Stimulated activated naive B cell treated with anti-CD40 and anti-IgM and Interleukin-4, amounts not matched to agents 10 μg/mL and 1 μg/mL and 100 μg/mL, for 72 hours (primary cell): ENCODE measurements at regions not wholly inside any gene's neighbourhood (a gene's known extent, or its start where the extent isn't known, plus 50 kb on each side); places are given as distances from the start of the nearest gene placed in this dataset.
"Not testable (repeated sequence)": the region's sequence is repeated elsewhere in the genome, so short reads cannot be mapped to it uniquely, and the experiment has no call there.

Experiments
- ATAC-seq, 2 donors: fragments of 150-1000 bp; cut with Tn5 transposase; replicated peaks; 2 replicates each; pipeline ENCODE4 v1.10.0; 2021; ENCODE audit warnings: moderate library complexity in 1 of 2
- DNase-seq: peaks from one replicate; pipeline ENCODE4 v3.0.0; 2021
- H3K27ac Mint-ChIP-seq: one replicate; pipeline ENCODE4 v1.8.0; 2022; ENCODE audit warnings: mild to moderate bottlenecking, mixed read lengths
- H3K27me3 Mint-ChIP-seq, 2 donors: one replicate each; pipeline ENCODE4 v1.8.0; 2022; ENCODE audit warnings: mixed read lengths in 2 of 2
- H3K36me3 Mint-ChIP-seq, 2 donors: one replicate each; pipeline ENCODE4 v1.8.0; 2022; ENCODE audit warnings: mixed read lengths in 2 of 2, mild to moderate bottlenecking in 1 of 2
- H3K4me1 Mint-ChIP-seq, 2 donors: one replicate each; pipeline ENCODE4 v1.8.0; 2022; ENCODE audit warnings: mixed read lengths in 2 of 2, mild to moderate bottlenecking in 1 of 2
- H3K4me3 Mint-ChIP-seq, 2 donors: one replicate each; pipeline ENCODE4 v1.8.0; 2022; ENCODE audit warnings: mild to moderate bottlenecking in 2 of 2, mixed read lengths in 2 of 2, moderate library complexity in 1 of 2
- H3K9me3 Mint-ChIP-seq, 2 donors: one replicate each; pipeline ENCODE4 v1.8.0; 2022; ENCODE audit warnings: mixed read lengths in 2 of 2, mild to moderate bottlenecking in 1 of 2

DNA sequence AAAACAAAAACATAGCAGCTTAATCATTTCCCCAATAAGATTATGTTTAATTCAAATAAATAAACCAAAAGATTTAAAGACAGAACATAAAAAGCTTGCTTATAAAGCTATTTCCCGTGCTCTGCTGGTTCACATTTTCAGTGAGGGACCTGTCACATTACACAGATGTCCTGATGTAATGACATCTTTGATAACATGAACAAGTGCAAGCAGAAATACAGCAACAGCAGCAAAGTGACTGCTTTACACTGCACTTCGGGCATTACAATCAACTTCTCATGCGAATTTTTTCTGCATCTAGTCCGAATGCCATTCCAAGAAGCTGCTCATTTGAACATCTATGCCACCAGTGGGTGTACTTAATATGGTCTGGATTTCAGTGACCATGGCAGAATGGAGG is 940.3 kb upstream of the IGFBP7 start:
- no peaks in the 10 kb centered on the region for H3K4me1 Mint-ChIP-seq
- no peaks in the 10 kb centered on the region for H3K36me3 Mint-ChIP-seq
- H3K27ac Mint-ChIP-seq: no peak overlapping the region
- H3K27me3 Mint-ChIP-seq: no peaks in the 10 kb centered on the region
- peaks cover 5% of the 10 kb centered on the region in 2 donors for H3K9me3 Mint-ChIP-seq
- DNase-seq (no peak), ATAC-seq (no peak)
- H3K4me3 Mint-ChIP-seq: no peak overlapping the region

DNA sequence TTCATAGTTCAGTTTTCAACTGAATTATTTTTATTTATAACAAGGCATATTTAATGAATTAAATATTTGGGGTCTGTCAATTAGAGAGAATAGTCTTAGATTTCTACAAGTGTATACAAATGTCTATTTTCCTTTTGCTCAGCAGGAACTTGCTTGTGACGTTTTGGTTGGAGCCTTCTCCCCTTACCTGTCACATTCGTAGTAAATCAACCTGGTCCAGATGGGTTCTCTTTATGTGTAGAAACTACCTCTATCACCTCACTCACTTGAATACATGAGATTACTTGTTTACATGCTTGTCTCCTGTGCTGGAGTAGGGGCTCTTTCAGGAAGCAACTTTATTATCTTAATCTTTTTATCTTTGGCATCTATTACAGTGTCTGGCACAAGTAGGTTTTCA is 938.3 kb upstream of the IGFBP7 start:
- H3K27ac Mint-ChIP-seq: no peak overlapping the region
- H3K4me1 Mint-ChIP-seq: no peaks in the 10 kb centered on the region
- H3K36me3 Mint-ChIP-seq: no peaks in the 10 kb centered on the region
- H3K27me3 Mint-ChIP-seq: no peaks in the 10 kb centered on the region
- peaks cover 11 to 12% of the 10 kb centered on the region in 2 donors for H3K9me3 Mint-ChIP-seq
- H3K4me3 Mint-ChIP-seq: no peak overlapping the region
- DNase-seq (no peak), ATAC-seq (no peak)

DNA sequence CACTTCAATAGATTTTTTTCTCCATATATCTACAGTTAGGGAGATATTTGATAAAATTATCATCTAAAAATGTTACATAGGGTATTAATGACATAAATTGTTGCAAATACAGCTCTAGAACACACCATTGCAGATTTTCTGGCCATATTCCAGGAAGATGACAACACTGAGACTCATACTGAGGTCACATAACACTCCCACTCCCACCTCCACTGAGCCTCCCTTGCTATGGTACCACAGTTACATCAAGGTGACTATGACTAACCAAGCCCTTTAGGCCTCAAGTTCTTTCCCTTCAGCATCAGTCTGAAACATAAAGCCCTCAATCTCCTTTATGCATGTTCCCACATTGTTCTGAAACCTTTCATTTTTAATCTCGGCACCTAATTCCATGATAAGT is 932.0 kb upstream of the IGFBP7 start:
- Mint-ChIP-seq H3K9me3 (peaks cover 17 to 23% of the 10 kb centered on the region in 2 donors), H3K4me1 (no peaks in the 10 kb centered on the region), H3K27ac (no peak overlapping the region), H3K27me3 (no peaks in the 10 kb centered on the region), H3K4me3 (no peak overlapping the region), H3K36me3 (no peaks in the 10 kb centered on the region)
- DNase-seq: no peak
- ATAC-seq: no peak

DNA sequence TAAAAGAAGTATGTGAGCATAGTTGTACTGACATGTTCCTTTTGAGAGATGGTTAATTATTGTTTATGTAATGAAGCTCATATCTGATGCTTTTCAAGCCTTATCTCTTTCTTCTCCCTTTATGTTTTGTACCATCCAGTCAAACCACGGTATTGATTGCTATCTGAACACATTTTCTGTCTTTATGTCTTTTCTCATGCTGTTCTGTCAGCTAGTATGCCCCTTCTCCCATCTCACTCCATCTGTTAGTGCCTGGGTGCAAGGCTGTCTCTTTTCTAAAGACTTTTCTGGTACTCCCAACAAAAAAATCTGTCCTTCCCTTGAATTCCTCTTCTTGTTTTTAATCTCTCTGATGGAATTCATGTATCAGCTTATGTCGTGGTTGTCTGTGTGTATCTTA is 883.8 kb upstream of the IGFBP7 start:
- Mint-ChIP-seq H3K36me3 (no peaks in the 10 kb centered on the region), H3K4me1 (no peaks in the 10 kb centered on the region), H3K4me3 (no peak overlapping the region), H3K27me3 (no peaks in the 10 kb centered on the region), H3K27ac (no peak overlapping the region), H3K9me3 (peaks cover 0 to 1% of the 10 kb centered on the region in 2 donors)
- no peak for DNase-seq
- ATAC-seq: no peak

DNA sequence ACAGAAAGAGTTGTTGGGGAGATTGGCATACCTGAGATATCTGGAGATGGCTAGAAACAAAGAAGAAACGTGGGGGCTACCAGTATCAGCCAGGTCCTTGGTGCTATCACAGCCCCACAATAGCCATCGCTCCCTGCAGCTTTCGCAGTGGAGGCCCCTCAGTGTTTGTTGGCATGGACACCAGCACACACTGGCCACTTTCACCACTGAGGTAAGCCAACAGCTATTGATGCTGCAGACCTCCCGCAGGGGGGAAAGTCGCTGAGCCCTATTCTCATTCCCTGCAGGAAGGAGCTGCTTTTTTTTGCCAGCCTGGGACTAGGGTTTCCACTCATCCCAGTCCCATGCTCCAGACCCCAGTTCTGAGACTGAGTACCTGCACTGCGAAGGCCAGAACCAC is 879.2 kb upstream of the IGFBP7 start:
- H3K4me1 Mint-ChIP-seq: no peaks in the 10 kb centered on the region
- DNase-seq (no peak), ATAC-seq (peak in 1 of 2 donors; percentile 23)
- H3K9me3 Mint-ChIP-seq: no peaks in the 10 kb centered on the region
- no peak overlapping the region for H3K27ac Mint-ChIP-seq
- no peaks in the 10 kb centered on the region for H3K27me3 Mint-ChIP-seq
- H3K36me3 Mint-ChIP-seq: no peaks in the 10 kb centered on the region
- no peak overlapping the region for H3K4me3 Mint-ChIP-seq

DNA sequence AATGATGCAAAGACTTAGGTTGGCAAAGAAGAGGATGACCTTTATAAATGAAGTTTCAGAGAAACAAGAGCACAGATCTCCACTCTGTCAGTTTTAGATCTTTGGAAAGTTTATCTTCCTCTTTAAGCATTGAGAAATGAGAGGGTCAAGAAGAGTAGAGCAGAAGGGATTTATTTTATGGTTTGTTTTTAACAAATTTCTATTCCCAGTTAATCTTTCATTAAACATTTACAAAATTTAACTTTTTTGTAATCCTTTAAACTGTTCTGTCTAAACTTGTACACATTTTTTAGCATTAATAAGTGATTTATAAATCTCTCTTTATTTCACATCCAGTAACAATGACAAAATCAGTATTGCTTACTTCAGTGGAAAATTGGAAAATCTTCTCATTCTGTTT is 875.0 kb upstream of the IGFBP7 start:
- Mint-ChIP-seq H3K4me1 (no peaks in the 10 kb centered on the region), H3K36me3 (no peaks in the 10 kb centered on the region), H3K27me3 (no peaks in the 10 kb centered on the region), H3K4me3 (no peak overlapping the region), H3K27ac (no peak overlapping the region), H3K9me3 (no peaks in the 10 kb centered on the region)
- ATAC-seq (no peak), DNase-seq (no peak)

DNA sequence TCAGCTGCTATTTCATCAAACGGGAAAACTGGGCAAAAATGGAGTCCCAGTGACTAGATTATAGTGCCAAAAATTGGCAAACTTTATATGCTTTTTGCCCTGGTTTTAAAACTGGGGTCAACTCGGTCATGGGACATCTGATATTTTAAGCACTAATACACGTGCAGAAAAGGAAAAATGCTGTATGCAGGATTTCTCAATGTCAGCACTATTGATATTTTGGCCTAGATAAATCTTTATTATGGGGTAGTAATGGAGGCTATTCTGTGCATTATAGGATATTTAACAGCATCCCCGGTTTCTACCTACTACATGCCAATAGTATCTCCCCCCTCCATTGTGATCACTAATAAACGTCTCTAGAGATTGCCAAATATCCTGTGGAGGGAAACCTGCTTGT is 870.9 kb upstream of the IGFBP7 start:
- Mint-ChIP-seq H3K4me1 (no peaks in the 10 kb centered on the region), H3K4me3 (no peak overlapping the region), H3K36me3 (no peaks in the 10 kb centered on the region), H3K27ac (no peak overlapping the region), H3K27me3 (no peaks in the 10 kb centered on the region), H3K9me3 (no peaks in the 10 kb centered on the region)
- DNase-seq (no peak), ATAC-seq (no peak)

DNA sequence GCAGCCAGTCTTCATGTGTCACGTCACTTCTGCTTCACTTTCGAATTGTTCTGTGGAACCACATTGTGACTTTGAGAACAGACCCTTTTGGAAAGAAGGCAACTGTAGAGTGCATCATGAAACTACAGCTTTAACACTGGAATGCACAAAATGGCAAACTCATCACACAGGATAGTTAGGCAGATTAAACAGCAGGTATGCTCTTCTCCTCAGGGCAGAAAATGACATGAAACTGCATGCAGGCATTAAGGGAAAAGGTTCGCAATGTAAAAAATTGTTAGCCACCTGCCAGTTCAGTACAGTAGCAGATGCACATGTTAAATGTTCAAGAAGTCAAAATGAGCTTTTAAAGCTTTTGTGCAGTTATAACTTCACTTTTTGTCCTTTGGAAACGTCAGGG is 864.6 kb upstream of the IGFBP7 start:
- H3K27me3 Mint-ChIP-seq: no peaks in the 10 kb centered on the region
- H3K36me3 Mint-ChIP-seq: no peaks in the 10 kb centered on the region

DNA sequence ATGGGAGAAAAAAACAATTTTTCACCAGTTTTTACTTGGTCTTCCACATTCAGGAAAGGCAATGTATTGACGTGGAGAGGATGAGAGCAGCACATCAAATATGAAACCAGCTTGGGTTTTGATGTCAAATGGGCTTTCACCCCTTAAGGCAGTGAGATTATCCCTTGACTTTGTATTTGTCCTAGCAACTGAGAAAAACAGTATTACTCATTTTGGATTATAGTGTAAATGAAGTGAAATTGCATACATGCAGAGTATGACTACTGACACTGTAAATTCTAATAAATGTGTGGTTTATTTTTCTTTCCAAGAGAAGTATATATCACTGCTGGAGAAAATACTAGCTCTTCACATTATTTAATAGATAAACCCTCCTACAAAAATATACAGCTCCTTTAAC is 863.6 kb upstream of the IGFBP7 start:
- DNase-seq (no peak), ATAC-seq (no peak)
- peaks cover 3 to 4% of the 10 kb centered on the region in 2 donors for H3K9me3 Mint-ChIP-seq
- H3K36me3 Mint-ChIP-seq: no peaks in the 10 kb centered on the region
- no peaks in the 10 kb centered on the region for H3K27me3 Mint-ChIP-seq
- no peaks in the 10 kb centered on the region for H3K4me1 Mint-ChIP-seq
- H3K4me3 Mint-ChIP-seq: no peak overlapping the region
- no peak overlapping the region for H3K27ac Mint-ChIP-seq

More for the DNA sequence above, 864.6 kb upstream of the IGFBP7 start:
- Mint-ChIP-seq H3K4me1 (no peaks in the 10 kb centered on the region), H3K4me3 (no peak overlapping the region), H3K9me3 (peaks cover 3 to 4% of the 10 kb centered on the region in 2 donors), H3K27ac (no peak overlapping the region)
- no peak for ATAC-seq
- DNase-seq: no peak

DNA sequence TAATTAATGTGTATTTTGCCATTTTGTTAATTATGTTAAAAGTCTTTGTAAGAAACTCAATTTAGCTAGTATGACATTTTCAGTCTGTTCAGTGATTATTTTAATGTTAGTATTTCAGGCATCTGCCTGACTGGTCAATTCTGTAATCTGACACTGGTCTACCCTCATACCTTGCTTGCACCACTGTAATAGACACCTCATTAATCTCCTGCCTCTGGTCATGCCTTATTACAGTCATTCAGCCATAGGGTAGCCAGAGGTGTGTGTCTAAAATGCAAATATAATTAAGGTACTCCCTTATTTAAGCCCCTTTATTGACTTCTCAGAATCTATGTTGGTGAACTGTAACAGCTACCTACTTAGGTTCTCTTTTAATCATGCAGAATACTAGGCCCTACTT is 861.1 kb upstream of the IGFBP7 start:
- Mint-ChIP-seq H3K27me3 (no peaks in the 10 kb centered on the region), H3K27ac (no peak overlapping the region), H3K36me3 (no peaks in the 10 kb centered on the region), H3K9me3 (peaks cover 12 to 14% of the 10 kb centered on the region in 2 donors), H3K4me1 (no peaks in the 10 kb centered on the region), H3K4me3 (no peak overlapping the region)
- DNase-seq (no peak), ATAC-seq (no peak)

DNA sequence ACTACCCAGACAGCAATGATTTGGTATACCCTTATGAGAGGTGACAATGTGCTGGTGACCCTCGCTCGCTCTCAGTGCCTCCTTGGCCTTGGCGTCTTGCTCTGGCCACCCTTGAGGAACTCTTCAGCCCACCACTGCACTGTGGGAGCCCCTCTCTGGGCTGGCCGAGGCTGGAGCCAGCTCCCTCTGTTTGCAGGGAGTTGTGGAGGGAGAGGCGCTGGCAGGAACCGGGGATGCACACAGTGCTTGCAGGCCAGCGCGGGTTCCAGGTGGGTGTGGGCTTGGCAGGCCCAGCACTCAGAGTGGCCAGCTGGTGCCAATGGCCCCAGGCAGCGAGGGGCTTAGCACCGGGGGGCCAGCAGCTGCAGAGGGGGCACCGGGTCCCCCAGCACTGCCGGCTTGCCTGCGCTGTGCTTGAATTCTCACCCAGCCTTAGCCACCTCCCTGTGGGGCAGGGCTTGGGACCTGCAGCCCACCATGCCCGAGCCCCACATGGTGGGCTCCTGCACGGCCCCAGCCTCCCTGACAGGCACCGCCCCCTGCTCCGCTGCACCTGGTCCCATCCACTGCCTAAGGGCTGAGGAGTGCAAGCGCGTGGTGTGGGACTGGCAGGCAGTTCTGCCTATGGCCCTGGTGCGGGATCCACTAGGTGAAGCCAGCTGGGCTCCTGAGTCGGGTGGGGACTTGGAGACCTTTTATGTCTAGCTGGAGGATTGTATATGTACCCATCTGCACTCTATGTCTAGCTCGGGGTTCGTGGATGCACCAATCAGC is 857.0 kb upstream of the IGFBP7 start:
- no peak for ATAC-seq
- no peaks in the 10 kb centered on the region for H3K27me3 Mint-ChIP-seq
- H3K36me3 Mint-ChIP-seq: no peaks in the 10 kb centered on the region
- DNase-seq: no peak
- H3K27ac Mint-ChIP-seq: no peak overlapping the region
- H3K4me3 Mint-ChIP-seq: no peak overlapping the region
- H3K4me1 Mint-ChIP-seq: no peaks in the 10 kb centered on the region
- H3K9me3 Mint-ChIP-seq: peaks cover 10 to 12% of the 10 kb centered on the region in 2 donors

DNA sequence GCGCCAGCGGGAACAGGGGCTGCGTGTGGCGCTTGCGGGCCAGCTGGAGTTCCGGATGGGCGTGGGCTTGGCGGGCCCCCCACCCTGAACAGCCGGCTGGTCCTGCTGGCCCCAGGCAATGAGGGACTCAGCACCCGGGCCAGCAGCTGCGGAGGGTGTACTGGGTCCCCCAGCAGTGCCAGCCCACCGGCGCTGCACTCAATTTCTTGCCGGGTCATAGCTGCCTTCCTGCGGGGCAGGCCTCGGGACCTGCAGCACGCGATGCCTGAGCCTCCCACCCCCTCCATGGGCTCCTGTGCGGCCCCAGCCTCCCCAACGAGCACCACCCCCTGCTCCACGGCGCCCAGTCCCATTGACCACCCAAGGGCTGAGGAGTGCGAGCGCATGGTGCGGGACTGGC is 855.2 kb upstream of the IGFBP7 start:
- not testable (repeated sequence) for H3K27ac Mint-ChIP-seq, H3K4me3 Mint-ChIP-seq, ATAC-seq, H3K27me3 Mint-ChIP-seq, H3K36me3 Mint-ChIP-seq, H3K4me1 Mint-ChIP-seq, DNase-seq
- H3K9me3 Mint-ChIP-seq: peaks cover 10% of the 10 kb centered on the region in 2 donors

DNA sequence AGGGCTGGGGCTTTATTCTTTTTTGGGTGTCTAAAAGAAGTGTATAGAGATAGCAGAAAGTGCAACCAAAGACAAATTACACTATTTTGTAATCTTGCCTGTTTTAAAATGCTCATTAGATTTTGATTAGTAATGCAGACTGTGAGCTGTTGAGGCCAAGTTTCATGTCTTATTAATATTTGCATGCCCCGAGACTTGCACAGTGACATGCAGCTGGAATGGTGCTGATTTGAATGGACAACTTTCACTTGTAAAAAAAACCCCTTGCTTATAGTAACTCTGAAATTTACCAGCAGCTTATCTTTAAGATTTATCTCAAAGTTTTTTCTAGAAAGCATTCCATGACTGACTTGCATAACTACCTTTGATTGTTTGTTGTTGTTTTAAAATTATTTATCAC is 835.1 kb upstream of the IGFBP7 start:
- Mint-ChIP-seq H3K4me3 (no peak overlapping the region), H3K36me3 (peaks cover 0 to 1% of the 10 kb centered on the region in 2 donors), H3K9me3 (peaks cover 0 to 1% of the 10 kb centered on the region in 2 donors), H3K27ac (no peak overlapping the region), H3K27me3 (no peaks in the 10 kb centered on the region), H3K4me1 (no peaks in the 10 kb centered on the region)
- DNase-seq (no peak), ATAC-seq (no peak)

DNA sequence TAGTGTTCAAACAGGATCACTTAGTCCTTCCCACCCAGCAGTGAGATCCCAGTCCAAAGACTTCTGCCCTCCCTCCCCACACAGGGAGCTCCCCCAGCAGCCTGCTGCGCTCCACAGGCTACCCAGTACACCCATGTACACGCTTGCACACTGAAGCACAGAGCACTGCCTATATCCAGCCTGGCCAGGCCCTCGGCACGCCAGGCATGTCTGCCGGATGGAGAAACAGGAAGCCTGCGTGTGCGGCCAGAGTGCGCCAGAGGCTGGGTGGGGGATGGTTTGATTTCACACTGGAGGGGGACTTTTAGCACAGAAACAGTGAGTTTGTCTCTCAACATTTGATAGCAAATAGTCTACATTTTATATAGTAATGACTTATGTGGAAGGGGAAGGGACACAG is 833.5 kb upstream of the IGFBP7 start:
- H3K4me3 Mint-ChIP-seq: no peak overlapping the region
- DNase-seq: no peak

DNA sequence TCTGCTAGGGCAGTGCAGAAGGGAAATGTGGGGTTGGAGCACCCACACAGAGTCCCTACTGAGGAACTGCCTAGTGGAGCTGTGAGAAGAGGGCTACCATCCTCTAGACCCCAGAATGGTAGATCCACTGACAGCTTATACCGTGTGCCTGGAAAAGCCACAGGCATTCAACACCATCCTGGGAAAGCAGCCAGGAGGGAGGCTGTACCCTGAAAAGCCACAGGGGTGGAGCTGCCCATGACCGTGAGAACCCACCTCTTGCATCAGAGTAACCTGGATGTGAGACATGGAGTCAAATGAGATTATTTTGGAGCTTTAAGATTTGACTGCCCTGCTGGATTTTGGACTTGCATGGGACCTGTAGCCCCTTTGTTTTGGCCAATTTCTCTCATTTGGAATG is 827.1 kb upstream of the IGFBP7 start:
- not testable (repeated sequence) for ATAC-seq, H3K4me1 Mint-ChIP-seq, H3K27me3 Mint-ChIP-seq, H3K4me3 Mint-ChIP-seq, H3K9me3 Mint-ChIP-seq, H3K36me3 Mint-ChIP-seq, H3K27ac Mint-ChIP-seq, DNase-seq

More for the DNA sequence above, 833.5 kb upstream of the IGFBP7 start:
- H3K36me3 Mint-ChIP-seq: peaks cover 0 to 1% of the 10 kb centered on the region in 2 donors
- peaks cover 0 to 1% of the 10 kb centered on the region in 2 donors for H3K9me3 Mint-ChIP-seq
- no peak overlapping the region for H3K27ac Mint-ChIP-seq
- no peaks in the 10 kb centered on the region for H3K4me1 Mint-ChIP-seq
- ATAC-seq: peak in 1 of 2 donors; percentile 25
- no peaks in the 10 kb centered on the region for H3K27me3 Mint-ChIP-seq
